GM19043 (cell line): ENCODE measurements at regions not wholly inside any gene's neighbourhood (a gene's known extent, or its start where the extent isn't known, plus 50 kb on each side); places are given as distances from the start of the nearest gene placed in this dataset.

Source experiments
- ATAC-seq: cut with Tn5 transposase; IDR thresholded peaks from one replicate; pipeline ENCODE4 v1.9.1; 2021; ENCODE audit warnings: low read depth; ENCODE audit not compliant: unreplicated experiment

DNA sequence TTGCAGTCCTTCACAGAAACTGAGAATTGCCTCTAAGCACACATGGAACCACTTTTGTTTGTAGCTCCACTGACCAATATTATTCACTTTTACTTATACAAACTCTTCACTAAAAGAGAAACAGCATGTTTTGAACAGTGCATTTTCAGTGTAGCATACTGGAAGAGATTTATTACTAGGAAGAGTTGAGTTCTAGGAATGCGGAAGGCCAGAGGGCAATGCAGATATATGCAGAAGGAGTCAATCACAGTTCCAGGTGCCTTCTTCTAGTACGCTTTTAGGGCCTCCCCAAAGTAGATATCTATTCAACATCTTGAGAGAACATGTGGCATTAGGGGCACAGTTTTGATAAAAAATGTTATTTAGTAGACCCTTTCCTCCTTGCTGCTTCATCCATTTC is 1654.0 kb upstream of the ZEB2 start:
- no peak for ATAC-seq

DNA sequence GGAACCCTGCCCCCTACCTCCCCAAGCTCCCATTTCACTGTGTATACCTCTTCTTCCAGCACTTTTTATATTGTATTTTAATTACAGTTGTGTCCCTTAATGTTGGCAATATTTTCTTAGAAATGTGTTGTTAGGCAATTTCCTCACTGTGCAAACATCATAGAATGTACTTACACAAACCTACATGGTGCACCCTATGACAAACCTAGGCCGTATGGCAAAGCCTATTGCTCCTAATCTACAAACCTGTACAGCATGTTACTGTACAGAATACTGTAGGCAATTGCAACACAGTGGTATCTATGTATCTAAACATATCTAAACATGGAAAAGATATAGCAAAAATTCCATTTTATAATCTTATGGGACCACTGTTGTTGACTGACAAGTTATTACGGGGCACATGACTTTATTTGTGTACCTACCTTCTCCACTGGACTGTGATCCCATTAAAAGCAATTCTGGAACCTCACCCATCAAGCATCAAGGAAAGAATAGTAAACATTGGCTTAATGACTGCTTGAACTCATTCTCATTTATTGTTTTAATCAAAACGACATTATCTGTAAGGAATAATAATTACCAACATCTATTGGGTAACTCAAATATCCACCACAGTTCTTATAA is 1641.5 kb upstream of the ZEB2 start:
- ATAC-seq, result no peak

GRCh38 chr2:146158072-146158674 is 1638.3 kb upstream of the ZEB2 start:
- no peak for ATAC-seq

GRCh38 chr2:146147448-146148012 is 1627.6 kb upstream of the ZEB2 start:
- ATAC-seq, result no peak

DNA sequence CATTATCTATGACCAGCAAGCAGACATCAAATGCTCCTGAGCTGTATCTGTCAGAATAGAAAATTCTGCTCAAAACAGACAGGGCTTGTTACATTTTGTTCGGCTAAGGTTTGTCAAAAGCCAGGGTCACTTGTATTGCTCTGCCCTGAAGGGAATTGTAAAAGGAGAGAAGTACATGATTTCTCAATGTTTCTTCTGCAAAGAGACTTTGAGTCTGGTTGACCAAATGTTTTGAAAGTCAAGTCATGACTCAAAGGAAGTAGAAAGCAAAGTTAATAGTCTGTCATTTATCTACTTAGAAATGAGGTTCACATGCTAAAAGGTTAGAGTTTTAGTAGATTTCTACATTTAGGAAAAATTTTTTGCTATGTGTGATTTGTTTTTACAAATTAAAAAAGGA is 1624.1 kb upstream of the ZEB2 start:
- ATAC-seq, result no peak

DNA sequence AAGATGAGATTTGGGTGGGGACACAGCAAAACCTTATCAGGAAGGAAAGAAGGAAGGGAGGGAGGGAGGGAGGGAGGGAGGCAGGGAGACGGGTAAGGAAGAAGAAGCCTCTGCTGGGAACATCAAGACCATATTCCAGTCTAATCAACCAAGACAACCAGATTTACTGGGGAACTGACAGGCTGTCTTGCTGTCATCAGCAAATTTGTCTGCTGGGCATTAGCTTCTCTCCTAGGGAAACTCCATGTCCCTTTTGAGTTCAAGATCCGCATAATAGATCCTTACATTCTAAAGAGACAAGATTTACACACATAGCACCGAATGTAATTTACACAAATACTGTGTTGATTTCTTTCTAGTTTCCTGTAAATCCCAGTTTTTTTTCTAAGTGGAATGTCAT is 1618.9 kb upstream of the ZEB2 start:
- no peak for ATAC-seq

- no peak for ATAC-seq
Observed at GRCh38 chr2:146135245-146135644, 1615.3 kb upstream of the ZEB2 start.

- ATAC-seq, result no peak
Observed at GRCh38 chr2:146131785-146132184, 1611.9 kb upstream of the ZEB2 start.

GRCh38 chr2:146131048-146131447 is 1611.1 kb upstream of the ZEB2 start:
- no peak for ATAC-seq

GRCh38 chr2:146130290-146130689 is 1610.4 kb upstream of the ZEB2 start:
- ATAC-seq, result no peak

DNA sequence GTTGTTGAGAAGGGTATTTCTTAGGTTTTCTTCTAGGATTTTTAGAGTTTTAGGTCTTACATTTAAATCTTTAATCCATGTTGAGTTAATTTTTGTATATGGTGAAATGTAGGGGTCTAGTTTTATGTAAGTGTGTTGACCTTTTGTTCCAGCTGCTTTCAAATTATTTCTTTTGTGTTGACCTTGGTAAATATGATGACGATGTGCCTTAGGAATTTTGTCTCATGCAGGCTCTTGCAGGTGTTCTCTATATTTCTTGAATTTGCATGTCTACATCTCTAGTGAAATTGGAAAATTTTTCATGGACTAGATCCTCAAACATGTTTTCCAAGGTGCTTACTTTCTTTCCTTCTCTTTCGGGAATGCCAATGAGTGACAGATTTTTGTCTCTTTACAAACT is 1609.3 kb upstream of the ZEB2 start:
- no peak for ATAC-seq

DNA sequence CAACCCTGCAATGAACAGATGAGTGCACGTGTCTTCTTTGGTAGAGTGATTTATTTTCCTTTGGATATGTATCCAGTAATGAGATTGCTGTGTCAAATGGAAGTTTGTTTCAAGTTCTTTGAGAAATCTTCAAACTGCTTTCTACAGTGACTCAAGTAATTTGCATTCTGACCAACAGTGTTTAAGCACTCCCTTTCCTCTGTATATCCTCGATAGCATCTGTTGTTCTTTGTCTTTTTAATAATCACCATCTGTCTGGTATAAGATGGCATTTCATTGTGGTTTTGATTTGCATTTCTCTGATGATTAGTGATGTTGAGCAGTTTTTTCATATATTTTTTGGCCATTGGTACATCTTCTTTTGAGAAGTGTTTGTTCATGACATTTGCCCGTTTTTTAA is 1608.3 kb upstream of the ZEB2 start:
- ATAC-seq, result no peak

DNA sequence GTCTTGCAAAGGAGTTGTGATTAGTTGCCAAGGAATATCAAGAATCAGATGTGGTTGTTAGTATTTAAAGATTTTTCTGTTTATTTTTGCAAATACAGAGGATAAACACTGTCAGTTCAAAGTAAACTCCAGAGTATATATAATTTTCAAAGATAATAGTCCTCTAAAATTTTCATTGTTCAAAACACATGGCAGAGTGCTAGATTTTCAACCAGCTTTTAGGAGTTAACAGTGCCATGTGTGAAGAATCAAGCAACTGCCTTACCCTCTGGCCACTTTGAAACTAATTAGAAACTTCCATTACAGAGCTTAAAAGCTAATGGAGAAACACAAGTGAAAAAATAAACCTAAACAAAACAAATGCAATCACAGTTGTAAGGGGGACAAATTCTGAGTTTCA is 1605.6 kb upstream of the ZEB2 start:
- no peak for ATAC-seq

DNA sequence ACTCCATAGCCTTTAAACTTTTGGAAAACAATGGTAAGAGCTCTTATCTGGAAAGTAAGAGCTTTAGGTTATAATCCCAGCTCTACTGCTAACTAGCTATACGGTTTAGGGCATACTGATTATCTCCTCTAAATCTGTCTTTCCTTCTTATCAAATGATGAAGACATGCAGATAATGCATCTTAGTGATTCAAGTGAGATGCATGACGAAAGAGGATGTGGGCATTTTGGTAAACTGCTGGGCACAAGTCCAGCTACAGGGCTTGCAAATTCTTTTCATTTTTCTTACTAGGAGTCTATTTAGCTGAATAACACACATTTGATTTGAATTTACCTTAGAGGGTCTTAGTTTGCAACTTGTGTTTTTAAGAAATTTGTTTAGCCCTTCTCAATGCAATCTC is 1604.8 kb upstream of the ZEB2 start:
- ATAC-seq, result no peak

- no peak for ATAC-seq
Observed at GRCh38 chr2:146123714-146124113, 1603.8 kb upstream of the ZEB2 start.

DNA sequence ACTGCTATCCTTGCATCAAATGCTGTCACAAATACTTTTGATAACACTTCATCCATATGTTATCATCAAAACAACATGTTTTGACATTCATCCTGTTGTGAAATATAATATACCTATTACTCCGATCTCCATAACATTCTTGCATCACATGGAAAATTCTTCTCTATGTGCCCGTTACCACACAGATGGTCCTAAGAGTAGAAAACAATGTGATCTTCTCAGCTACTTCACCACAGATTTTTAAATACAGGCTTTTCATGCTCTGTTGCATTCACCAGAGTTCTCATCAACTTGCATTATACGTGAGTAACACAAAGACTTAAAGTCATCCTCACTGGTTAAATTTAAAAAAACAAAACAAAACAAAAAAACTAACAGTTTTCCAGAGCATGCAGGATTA is 1603.3 kb upstream of the ZEB2 start:
- no peak for ATAC-seq

DNA sequence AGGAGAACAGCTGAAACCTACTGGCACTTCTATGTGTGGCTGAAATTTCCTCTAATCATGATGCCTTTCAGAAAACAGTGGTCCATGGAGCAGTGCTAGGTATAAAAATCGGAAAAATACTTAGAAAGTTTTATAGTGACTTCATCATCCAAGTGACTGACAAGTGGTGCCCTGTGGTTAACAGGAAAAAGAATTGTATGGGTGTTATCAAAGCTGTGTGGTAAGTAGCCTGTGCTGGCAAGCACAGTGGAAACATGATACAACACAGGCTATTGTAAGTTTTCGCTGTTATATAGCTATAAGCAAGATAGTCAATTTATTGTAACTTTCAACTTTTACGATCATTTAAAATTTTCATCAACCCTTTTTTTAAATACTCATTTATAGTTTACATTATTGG is 1599.7 kb upstream of the ZEB2 start:
- ATAC-seq, result no peak

- ATAC-seq, result no peak
Observed at GRCh38 chr2:146108993-146109392, 1589.1 kb upstream of the ZEB2 start.

DNA sequence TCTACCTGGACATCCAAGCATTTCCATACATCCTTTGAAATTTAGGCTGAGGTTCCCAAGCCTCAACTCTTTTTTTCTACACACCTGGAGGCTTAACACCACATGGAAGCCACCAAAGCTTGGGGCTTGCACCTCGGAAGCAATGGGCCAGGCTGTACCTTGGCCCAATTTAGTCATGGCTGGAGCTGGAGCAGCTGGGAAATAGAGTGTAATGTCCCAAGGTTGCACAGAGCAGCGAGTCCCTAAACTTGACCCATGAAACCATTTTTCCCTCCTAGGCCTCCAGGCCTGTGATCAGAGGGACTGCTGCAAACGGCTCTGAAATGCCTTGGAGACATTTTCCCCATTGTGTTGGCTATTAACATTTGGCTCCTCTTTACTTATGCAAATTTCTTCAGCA is 1574.3 kb upstream of the ZEB2 start:
- no peak for ATAC-seq

DNA sequence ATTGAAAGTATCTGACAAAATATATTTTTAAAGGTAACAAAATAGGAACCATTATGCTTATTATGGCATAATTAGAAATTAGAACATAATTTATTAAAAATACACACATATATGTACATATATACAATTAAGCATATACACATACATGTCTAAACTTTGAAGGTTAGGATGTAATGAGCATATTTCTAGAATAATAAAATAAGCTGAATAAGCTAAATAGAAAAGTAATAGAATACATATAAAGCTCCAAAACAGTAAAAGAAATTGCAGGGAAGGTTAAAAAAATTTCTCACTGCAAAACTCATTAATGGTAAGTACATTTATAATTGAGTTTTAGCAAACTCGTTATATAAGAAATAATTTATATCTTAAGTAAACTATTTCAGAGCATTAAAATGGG is 1561.5 kb upstream of the ZEB2 start:
- no peak for ATAC-seq

DNA sequence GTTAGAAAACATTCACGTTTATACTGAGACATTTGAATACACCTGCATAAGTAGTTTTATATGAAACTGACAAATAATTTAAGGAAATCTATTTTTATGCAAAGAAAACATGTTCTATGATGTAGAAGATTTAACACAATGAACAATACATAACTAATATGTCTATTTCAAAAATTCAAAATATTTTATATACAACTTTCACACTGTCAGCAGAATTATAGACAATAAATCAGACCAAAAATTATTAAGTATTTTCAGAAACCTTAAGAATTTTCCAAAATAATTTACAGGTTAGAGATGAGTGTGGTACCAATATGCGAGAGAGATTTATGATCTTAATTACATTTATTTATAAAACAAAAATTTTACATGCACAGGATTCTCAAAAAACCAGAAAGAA is 1561.0 kb upstream of the ZEB2 start:
- no peak for ATAC-seq

GRCh38 chr2:146079216-146079615 is 1559.3 kb upstream of the ZEB2 start:
- no peak for ATAC-seq

DNA sequence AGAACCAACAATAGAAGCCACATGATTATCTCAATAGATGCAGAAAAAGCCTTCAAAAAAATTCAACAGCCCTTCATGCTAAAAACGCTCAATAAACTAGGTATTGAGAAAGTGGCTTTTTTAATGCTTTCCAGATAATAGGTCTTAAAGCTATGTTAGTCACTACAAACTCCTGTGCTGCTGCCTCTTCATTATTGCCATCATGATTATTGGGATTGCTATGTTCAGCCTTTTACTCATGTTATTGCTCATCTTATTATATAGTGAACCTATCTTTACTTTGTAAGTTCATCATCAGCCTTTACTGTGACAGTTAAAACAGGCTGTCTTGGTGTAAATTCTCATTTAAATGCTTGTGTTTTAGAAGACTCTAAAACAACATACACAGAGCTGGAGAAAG is 1557.2 kb upstream of the ZEB2 start:
- ATAC-seq, result no peak
